IMR-90 (cell line): ENCODE measurements at regions not wholly inside any gene's neighbourhood (a gene's known extent, or its start where the extent isn't known, plus 50 kb on each side); places are given as distances from the start of the nearest gene placed in this dataset.
"Not testable (repeated sequence)": the region's sequence is repeated elsewhere in the genome, so short reads cannot be mapped to it uniquely, and the experiment has no call there.

Experiments
- ATAC-seq: fragments of 200-7000 bp; cut with Tn5 transposase; 2 replicates; pipeline ENCODE4 v1.9.1; 2020; ENCODE audit warnings: low read depth, mild to moderate bottlenecking, moderate library complexity
- BruUV-seq: library from RNA; stranded (reverse); fragments of 400-500 nt; replicated peaks from 2 replicates; lab custom pipeline; 2021; lab: Mats Ljungman, UMichigan
- CTCF ChIA-PET: fragments of 300-600 bp; formaldehyde crosslinking; extraction: SDS; loops from one replicate; lab custom pipeline; 2021; ENCODE audit warnings: antibody characterized with exemption; lab: Yijun Ruan, JAX
- POLR2A ChIA-PET: fragments of 300-600 bp; sonication (Branson Sonifier 250); formaldehyde crosslinking; loops from one replicate; lab custom pipeline; 2022; ENCODE audit warnings: antibody characterized with exemption; ENCODE audit not compliant: unreplicated experiment; lab: Charles Lee
- DNase-seq: peaks from one replicate; pipeline ENCODE4 v3.0.0; 2013
- H2AFZ ChIP-seq: replicated peaks from 2 replicates; pipeline ENCODE3; 2013; ENCODE audit warnings: low read length, mild to moderate bottlenecking; ENCODE audit not compliant: poor library complexity
- H2AK5ac ChIP-seq: 2 replicates; pipeline ENCODE4 v1.6.1; 2013; ENCODE audit warnings: low read depth, low read length, inconsistent platforms
- H2AK9ac ChIP-seq: replicated peaks from 2 replicates; pipeline ENCODE3; 2013; ENCODE audit warnings: mild to moderate bottlenecking, low read depth, low read length, moderate library complexity; ENCODE audit not compliant: poor library complexity
- H2BK120ac ChIP-seq: 2 replicates; pipeline ENCODE4 v1.6.1; 2013; ENCODE audit warnings: low read depth, low read length, inconsistent platforms
- H2BK15ac ChIP-seq: 3 replicates; pipeline ENCODE4 v1.6.1; 2013; ENCODE audit warnings: low read depth, low read length, inconsistent platforms
- H2BK20ac ChIP-seq: 2 replicates; pipeline ENCODE4 v1.6.1; 2013; ENCODE audit warnings: low read depth, mild to moderate bottlenecking, inconsistent platforms, low read length, moderate library complexity
- H2BK5ac ChIP-seq: 2 replicates; pipeline ENCODE4 v1.6.1; 2013; ENCODE audit warnings: mild to moderate bottlenecking, low read depth, low read length, inconsistent platforms; ENCODE audit not compliant: poor library complexity, severe bottlenecking
- H3K14ac ChIP-seq: replicated peaks from 2 replicates; pipeline ENCODE4 v1.6.1; 2013; ENCODE audit warnings: low read depth, low read length, inconsistent platforms
- H3K18ac ChIP-seq: 2 replicates; pipeline ENCODE4 v1.6.1; 2013; ENCODE audit warnings: low read depth, low read length, control low read depth
- H3K23ac ChIP-seq: 2 replicates; pipeline ENCODE4 v1.6.1; 2013; ENCODE audit warnings: low read depth, low read length, inconsistent platforms
- H3K27ac ChIP-seq: 2 replicates; pipeline ENCODE4 v1.5.1; 2013; ENCODE audit warnings: mild to moderate bottlenecking, control low read depth, low read length; ENCODE audit not compliant: insufficient read depth
- H3K27me3 ChIP-seq: 2 replicates; pipeline ENCODE4 v1.6.1; 2013; ENCODE audit warnings: low read length; ENCODE audit not compliant: control insufficient read depth, insufficient read depth
- H3K36me3 ChIP-seq: 2 replicates; pipeline ENCODE4 v1.6.1; 2013; ENCODE audit warnings: low read length, mixed read lengths; ENCODE audit not compliant: control insufficient read depth, insufficient read depth
- H3K4ac ChIP-seq: 2 replicates; pipeline ENCODE4 v1.6.1; 2013; ENCODE audit warnings: low read depth, low read length, inconsistent platforms
- H3K4me1 ChIP-seq: 2 replicates; pipeline ENCODE4 v1.6.1; 2013; ENCODE audit warnings: low read length, mixed read lengths; ENCODE audit not compliant: control insufficient read depth, insufficient read depth
- H3K4me2 ChIP-seq: 2 replicates; pipeline ENCODE4 v1.6.1; 2013; ENCODE audit warnings: low read depth, mild to moderate bottlenecking, control low read depth, low read length, moderate library complexity
- H3K4me3 ChIP-seq: 2 replicates; pipeline ENCODE4 v1.5.1; 2013; ENCODE audit warnings: low read depth, mild to moderate bottlenecking, control low read depth, low read length, moderate library complexity; ENCODE audit not compliant: insufficient read depth
- H3K56ac ChIP-seq: 2 replicates; pipeline ENCODE4 v1.6.1; 2013; ENCODE audit warnings: low read length, inconsistent platforms; ENCODE audit not compliant: insufficient read depth; ENCODE audit errors: extremely low read depth
- H3K79me1 ChIP-seq, 2 experiments: 2 replicates each; pipeline ENCODE4 v1.6.1; 2013; ENCODE audit warnings: low read length in 2 of 2, inconsistent platforms in 1 of 2, low read depth in 1 of 2
- H3K9ac ChIP-seq: 2 replicates; pipeline ENCODE4 v1.6.1; 2013; ENCODE audit warnings: low read depth, low read length, control low read depth
- H3K9me1 ChIP-seq: 2 replicates; pipeline ENCODE4 v1.6.1; 2013; ENCODE audit warnings: low read length, inconsistent platforms; ENCODE audit not compliant: insufficient read depth
- H3K9me3 ChIP-seq: 2 replicates; pipeline ENCODE4 v1.6.1; 2013; ENCODE audit warnings: low read length; ENCODE audit not compliant: control insufficient read depth, insufficient read depth
- H4K20me1 ChIP-seq: 2 replicates; pipeline ENCODE4 v1.6.1; 2013; ENCODE audit warnings: low read length, inconsistent platforms; ENCODE audit not compliant: insufficient read depth
- H4K5ac ChIP-seq: 2 replicates; pipeline ENCODE4 v1.6.1; 2013; ENCODE audit warnings: mild to moderate bottlenecking, low read depth, low read length, control low read depth
- H4K8ac ChIP-seq, 2 experiments: 2 replicates each; pipeline ENCODE4 v1.6.1; 2013; ENCODE audit warnings: low read depth in 2 of 2, low read length in 2 of 2, control low read depth in 1 of 2, inconsistent platforms in 1 of 2
- H4K91ac ChIP-seq: 2 replicates; pipeline ENCODE4 v1.6.1; 2013; ENCODE audit warnings: low read depth, low read length, inconsistent platforms; ENCODE audit not compliant: insufficient read depth
- WGBS, 2 experiments: methylation state at CpG; one replicate each; pipeline versions ENCODE4 v1.1.5 to v1.1.7; 2013; ENCODE audit warnings: missing lambda C conversion rate in 2 of 2; ENCODE audit not compliant: insufficient read length in 1 of 2; ENCODE audit errors: extremely low coverage in 2 of 2; 5-methylcytosine and 5-hydroxymethylcytosine counted together
- dilution Hi-C: fragments of 300-500 bp; cut with HindIII; formaldehyde crosslinking; loops from one replicate; pipeline ENCODE4 v1.14.3; 2018; ENCODE audit warnings: low sequenced_read_pairs; ENCODE audit not compliant: unreplicated experiment
- in situ Hi-C: fragments of 300-500 bp; cut with MboI; formaldehyde crosslinking; loops from 3 replicates; pipeline ENCODE4 v1.14.3; 2019; ENCODE audit warnings: low sequenced_read_pairs, inconsistent platforms, mixed read lengths
- intact Hi-C: fragments of 100-400 bp; cut with micrococcal nuclease; formaldehyde crosslinking; loops from 2 replicates; pipeline ENCODE4 v1.10.0; 2022

- H3K18ac ChIP-seq, H2BK15ac ChIP-seq, H3K36me3 ChIP-seq, ATAC-seq, H4K8ac ChIP-seq, dilution Hi-C loops, intact Hi-C loops, H2AFZ ChIP-seq, H4K5ac ChIP-seq, H2AK5ac ChIP-seq, H3K4me3 ChIP-seq, CTCF ChIA-PET, H3K9me1 ChIP-seq, H3K27me3 ChIP-seq, H3K9me3 ChIP-seq, H3K56ac ChIP-seq, BruUV-seq, in situ Hi-C loops, POLR2A ChIA-PET, H2BK20ac ChIP-seq, H3K27ac ChIP-seq, H3K4me2 ChIP-seq, H3K9ac ChIP-seq, H2AK9ac ChIP-seq, H3K14ac ChIP-seq, H4K91ac ChIP-seq, H3K4me1 ChIP-seq, H3K79me1 ChIP-seq, H4K20me1 ChIP-seq, H3K23ac ChIP-seq, H3K4ac ChIP-seq, H2BK5ac ChIP-seq, H2BK120ac ChIP-seq: not testable (repeated sequence)
- peak; percentile 18 for DNase-seq
Measured at GRCh38 chr6:57708061-57708460, 390.6 kb downstream of the PRIM2 start.

DNA sequence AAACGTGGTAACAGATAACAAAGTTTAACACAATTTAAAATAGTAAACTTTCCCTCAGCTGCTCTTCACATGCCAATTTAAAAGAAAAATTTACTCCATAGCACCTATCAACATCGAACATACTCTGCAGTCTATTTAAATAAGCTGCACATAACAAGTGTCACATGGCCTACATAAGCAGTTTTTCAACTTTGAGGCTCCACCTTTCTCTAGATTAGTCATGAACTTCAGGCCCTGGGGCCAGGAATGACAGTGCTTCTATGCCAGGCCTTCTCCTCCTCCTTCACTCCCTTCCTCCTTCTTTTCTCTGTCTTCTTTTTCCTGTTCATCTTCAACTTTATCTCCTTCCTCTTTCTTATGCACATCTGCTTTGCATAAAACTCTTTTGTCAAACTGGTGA, 405.1 kb downstream of the PRIM2 start:
- intact Hi-C loops, H3K9ac ChIP-seq, CTCF ChIA-PET, H3K36me3 ChIP-seq, H2BK20ac ChIP-seq, H2BK120ac ChIP-seq, H3K4me3 ChIP-seq, POLR2A ChIA-PET, H2BK5ac ChIP-seq, H3K18ac ChIP-seq, H2BK15ac ChIP-seq, H3K56ac ChIP-seq, H2AK5ac ChIP-seq, H4K91ac ChIP-seq, H3K9me3 ChIP-seq, BruUV-seq, H3K23ac ChIP-seq, H3K27me3 ChIP-seq, H3K4me2 ChIP-seq, H4K8ac ChIP-seq, H4K20me1 ChIP-seq, H3K27ac ChIP-seq, H4K5ac ChIP-seq, H3K79me1 ChIP-seq, H2AK9ac ChIP-seq, H3K9me1 ChIP-seq, H2AFZ ChIP-seq, DNase-seq, dilution Hi-C loops, H3K4ac ChIP-seq, ATAC-seq, H3K14ac ChIP-seq, in situ Hi-C loops, H3K4me1 ChIP-seq: not testable (repeated sequence)
- 17% methylated on average over 1 of the region's 2 CpGs; no CpG with 5 or more reads in 1 of the 2 experiments for WGBS, 2 experiments
